Prostate gland (tissue), 2 donors: ENCODE measurements at regions not wholly inside any gene's neighbourhood (a gene's known extent, or its start where the extent isn't known, plus 50 kb on each side); places are given as distances from the start of the nearest gene placed in this dataset.
"Not testable (repeated sequence)": the region's sequence is repeated elsewhere in the genome, so short reads cannot be mapped to it uniquely, and the experiment has no call there.

ENCODE experiments used
- DNase-seq: peaks from one replicate; pipeline ENCODE4 v3.0.0-alpha.2; 2019; ENCODE audit warnings: low spot score
- H3K27ac ChIP-seq, 2 donors: fragments of 200-600 bp; sonication (generic); 2 replicates each; pipeline ENCODE4 v1.5.1; 2017 to 2019
- H3K27me3 ChIP-seq: fragments of 200-600 bp; sonication (generic); replicated peaks from 2 replicates; pipeline ENCODE4 v1.5.1; 2019; ENCODE audit not compliant: insufficient read depth
- H3K36me3 ChIP-seq, 2 donors: fragments of 200-600 bp; sonication (generic); 1 replicate in 1 of 2; 2 replicates in 1 of 2; pipeline versions ENCODE4 v1.5.1 to v1.8.1; 2017 to 2019
- H3K4me1 ChIP-seq: fragments of 200-600 bp; sonication (generic); replicated peaks from 2 replicates; pipeline ENCODE4 v1.5.1; 2019
- H3K4me3 ChIP-seq, 2 donors: fragments of 200-600 bp; sonication (generic); 2 replicates each; pipeline ENCODE4 v1.5.1; 2017 to 2019
- H3K9me3 ChIP-seq: fragments of 200-600 bp; sonication (generic); 2 replicates; pipeline ENCODE4 v1.5.1; 2017
- CTCF ChIP-seq, 4 experiments: fragments of 200-600 bp in 2 of 4; fragments of 450-650 bp in 2 of 4; sonication (generic) in 2 of 4; IDR thresholded peaks; 1 replicate in 3 of 4; 2 replicates in 1 of 4; pipeline ENCODE4 v1.5.1; 2016 to 2019; ENCODE audit warnings: antibody characterized with exemption in 4 of 4, mild to moderate bottlenecking in 2 of 4, moderate library complexity in 2 of 4
- POLR2A ChIP-seq: fragments of 450-650 bp; IDR thresholded peaks from one replicate; pipeline ENCODE4 v1.6.1; 2016; ENCODE audit warnings: antibody characterized with exemption, mild to moderate bottlenecking
- POLR2AphosphoS5 ChIP-seq: sonication (generic); formaldehyde crosslinking; IDR thresholded peaks from one replicate; pipeline ENCODE4 v1.6.1; 2017; ENCODE audit warnings: antibody characterized with exemption
- WGBS: methylation state at CpG from one replicate; pipeline ENCODE4 v1.1.5; 2018; 5-methylcytosine and 5-hydroxymethylcytosine counted together
- intact Hi-C: fragments of 100-400 bp; cut with DNase I; formaldehyde crosslinking; loops from one replicate; pipeline ENCODE4 v1.14.2; 2022

GRCh38 chr9:1880038-1880565 is 135.0 kb upstream of the SMARCA2 start:
- 83% methylated on average over 4 of the region's 4 CpGs for WGBS
- intact Hi-C loops = no loop called here
- no peak for TF ChIP-seq CTCF (IDR thresholded peaks at IDR 0.05)
- TF ChIP-seq POLR2A = no peak
- TF ChIP-seq POLR2AphosphoS5 = no peak
- no peak for DNase-seq
- Histone ChIP-seq H3K27ac (no peak overlapping the region), H3K27me3 (no peaks in the 10 kb centered on the region), H3K4me3 (no peak overlapping the region), H3K4me1 (no peaks in the 10 kb centered on the region), H3K36me3 (no peaks in the 10 kb centered on the region), H3K9me3 (no peaks in the 10 kb centered on the region)

GRCh38 chr9:1881708-1882295 is 133.3 kb upstream of the SMARCA2 start:
- WGBS = 46% methylated on average over 2 of the region's 2 CpGs

GRCh38 chr9:1882711-1883403 is 132.3 kb upstream of the SMARCA2 start:
- H3K9me3 ChIP-seq = no peaks in the 10 kb centered on the region
- H3K4me3 ChIP-seq = no peak overlapping the region
- DNase-seq = no peak
- intact Hi-C loops = no loop called here
- H3K27ac ChIP-seq = no peak overlapping the region
- H3K4me1 ChIP-seq = no peaks in the 10 kb centered on the region
- WGBS = 74% methylated on average over 4 of the region's 4 CpGs
- H3K36me3 ChIP-seq = no peaks in the 10 kb centered on the region
- no peaks in the 10 kb centered on the region for H3K27me3 ChIP-seq
- TF ChIP-seq CTCF (IDR thresholded peaks at IDR 0.05) = no peak
- no peak for TF ChIP-seq POLR2A
- no peak for TF ChIP-seq POLR2AphosphoS5

More at GRCh38 chr9:1881708-1882295, 133.3 kb upstream of the SMARCA2 start:
- Histone ChIP-seq H3K36me3 (no peaks in the 10 kb centered on the region), H3K27me3 (no peaks in the 10 kb centered on the region), H3K4me1 (no peaks in the 10 kb centered on the region), H3K4me3 (no peak overlapping the region), H3K9me3 (no peaks in the 10 kb centered on the region), H3K27ac (no peak overlapping the region)
- TF ChIP-seq POLR2A = no peak
- TF ChIP-seq CTCF (IDR thresholded peaks at IDR 0.05) = no peak
- no peak for TF ChIP-seq POLR2AphosphoS5
- intact Hi-C loops = no loop called here
- no peak for DNase-seq

- TF ChIP-seq POLR2AphosphoS5 (no peak), POLR2A (no peak), CTCF (IDR thresholded peaks at IDR 0.05) (no peak)
- H3K4me3 ChIP-seq = no peak overlapping the region
- H3K4me1 ChIP-seq = no peaks in the 10 kb centered on the region
- H3K36me3 ChIP-seq = no peaks in the 10 kb centered on the region
- no peak overlapping the region for H3K27ac ChIP-seq
- no peaks in the 10 kb centered on the region for H3K27me3 ChIP-seq
- no peak for DNase-seq
- no peaks in the 10 kb centered on the region for H3K9me3 ChIP-seq
- WGBS = 74% methylated on average over 3 of the region's 3 CpGs
- intact Hi-C loops = no loop called here
Measured at GRCh38 chr9:1890201-1890600, 124.9 kb upstream of the SMARCA2 start.

- Histone ChIP-seq H3K4me3 (no peak overlapping the region), H3K27ac (no peak overlapping the region), H3K4me1 (no peaks in the 10 kb centered on the region), H3K36me3 (no peaks in the 10 kb centered on the region), H3K27me3 (no peaks in the 10 kb centered on the region), H3K9me3 (no peaks in the 10 kb centered on the region)
- intact Hi-C loops = no loop called here
- DNase-seq = no peak
- WGBS = 21% methylated on average over 3 of the region's 3 CpGs
- no peak for TF ChIP-seq POLR2AphosphoS5
- no peak for TF ChIP-seq CTCF (IDR thresholded peaks at IDR 0.05)
- TF ChIP-seq POLR2A = no peak
Measured at GRCh38 chr9:1890816-1891215, 124.3 kb upstream of the SMARCA2 start.

GRCh38 chr9:1903080-1903704 is 112.0 kb upstream of the SMARCA2 start:
- H3K4me3 ChIP-seq, DNase-seq, H3K36me3 ChIP-seq, intact Hi-C loops, H3K27me3 ChIP-seq, H3K9me3 ChIP-seq, H3K4me1 ChIP-seq, H3K27ac ChIP-seq: not testable (repeated sequence)
- WGBS = 78% methylated on average over 6 of the region's 6 CpGs
